OCI-LY3 (cell line): ENCODE measurements at regions not wholly inside any gene's neighbourhood (a gene's known extent, or its start where the extent isn't known, plus 50 kb on each side); places are given as distances from the start of the nearest gene placed in this dataset.

Experiments
- H2AFZ ChIP-seq: fragments of 200-600, 300-600 bp; shearing (Covaris generic); 2 replicates; pipeline ENCODE4 v1.6.0; 2014; ENCODE audit warnings: antibody characterized with exemption, low read depth, low read length
- H3K27ac ChIP-seq: fragments of 200-600, 300-600 bp; sonication (generic); 2 replicates; pipeline ENCODE4 v1.5.1; 2014; ENCODE audit warnings: mild to moderate bottlenecking, low read length, moderate library complexity, mixed read lengths
- H3K27me3 ChIP-seq: fragments of 200-600, 300-600 bp; sonication (generic); 2 replicates; pipeline ENCODE4 v1.6.1; 2014; ENCODE audit warnings: low read depth, low read length, mixed read lengths
- H3K36me3 ChIP-seq: fragments of 200-600, 300-600 bp; sonication (generic); replicated peaks from 2 replicates; pipeline ENCODE3; 2014; ENCODE audit warnings: low read depth, low read length, mixed read lengths
- H3K4me1 ChIP-seq: fragments of 300-600, 200-600 bp; sonication (generic); 2 replicates; pipeline ENCODE4 v1.6.1; 2014; ENCODE audit warnings: low read length, mixed read lengths
- H3K4me2 ChIP-seq: fragments of 200-600, 300-600 bp; sonication (generic); 2 replicates; pipeline ENCODE4 v1.6.1; 2014; ENCODE audit warnings: low read length, mixed read lengths
- H3K4me3 ChIP-seq: fragments of 300-600, 200-600 bp; sonication (generic); 2 replicates; pipeline ENCODE4 v1.5.1; 2014; ENCODE audit warnings: antibody characterized with exemption, mild to moderate bottlenecking, low read length, moderate library complexity
- H3K79me2 ChIP-seq: fragments of 300-600, 200-600 bp; shearing (Covaris generic); 2 replicates; pipeline ENCODE4 v1.6.1; 2014; ENCODE audit warnings: mild to moderate bottlenecking, low read length, mixed read lengths
- H3K9ac ChIP-seq: fragments of 300-600, 200-600 bp; shearing (Covaris generic); 2 replicates; pipeline ENCODE4 v1.6.0; 2014; ENCODE audit warnings: mild to moderate bottlenecking, low read length, moderate library complexity
- H3K9me3 ChIP-seq: fragments of 200-600, 300-600 bp; shearing (Covaris generic); 2 replicates; pipeline ENCODE4 v1.6.1; 2014; ENCODE audit warnings: low read length, mixed read lengths; ENCODE audit not compliant: insufficient read depth
- H4K20me1 ChIP-seq: fragments of 200-600, 300-600 bp; sonication (generic); 2 replicates; pipeline ENCODE4 v1.6.1; 2016; ENCODE audit warnings: low read length, mixed read lengths; ENCODE audit not compliant: insufficient read depth
- EZH2phosphoT487 ChIP-seq: fragments of 200-600 bp; shearing (Covaris generic); IDR thresholded peaks from 2 replicates; pipeline ENCODE4 v1.6.1; 2018; ENCODE audit warnings: antibody characterized with exemption, mixed run types, low read depth
- TF ChIP-seq, protein P1 (sequence below): fragments of 200-600, 300-600 bp; sonication (generic); IDR thresholded peaks from 2 replicates; pipeline ENCODE4 v1.5.1; 2014; ENCODE audit warnings: antibody characterized with exemption, low read length, low read depth

DNA sequence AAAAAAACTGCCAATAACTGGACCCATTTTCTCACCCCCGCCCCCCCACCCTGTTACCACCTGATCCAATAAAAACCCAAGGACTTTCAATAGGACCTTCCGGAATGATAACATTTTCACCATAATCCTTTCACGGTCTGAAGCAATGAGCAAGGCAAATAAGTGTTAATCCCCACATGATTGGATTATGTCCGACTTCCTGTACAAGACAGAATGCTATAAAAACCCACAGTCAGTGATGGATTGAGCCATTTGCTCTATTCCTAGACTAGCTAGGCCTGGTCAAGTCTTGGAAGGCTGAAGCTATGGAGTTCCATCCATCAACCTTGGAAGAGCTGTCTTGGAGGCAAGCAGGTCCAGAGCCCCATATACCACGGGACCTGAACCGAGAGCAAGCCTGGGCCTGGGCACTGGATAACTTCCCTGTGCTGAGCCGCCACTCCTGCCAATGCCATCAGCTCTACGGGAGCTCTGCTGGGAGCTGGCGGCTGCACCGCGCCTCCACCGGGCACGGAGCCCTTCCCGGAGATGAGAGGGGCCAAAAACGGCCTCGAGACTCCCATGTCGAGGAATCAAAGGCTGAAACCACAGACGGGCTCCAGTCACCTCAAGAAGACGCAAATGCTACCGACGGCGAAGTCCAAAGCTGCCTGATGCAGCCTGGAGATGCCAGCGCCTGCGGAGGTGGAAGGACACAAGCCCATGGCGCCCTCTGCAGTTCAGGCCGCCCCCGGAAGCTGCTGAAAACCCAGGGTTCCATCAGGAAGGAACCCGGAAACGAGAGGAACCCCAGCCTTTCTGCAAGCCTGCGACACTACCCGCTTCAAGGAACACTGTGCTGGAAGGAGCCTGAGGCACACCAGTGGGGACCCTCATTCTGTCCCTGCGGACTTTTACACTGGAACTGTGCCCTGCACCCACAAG is 69.2 kb downstream of the ANXA2R start:
- Histone ChIP-seq H3K9me3 (no peaks in the 10 kb centered on the region), H3K4me3 (no peak overlapping the region)

DNA sequence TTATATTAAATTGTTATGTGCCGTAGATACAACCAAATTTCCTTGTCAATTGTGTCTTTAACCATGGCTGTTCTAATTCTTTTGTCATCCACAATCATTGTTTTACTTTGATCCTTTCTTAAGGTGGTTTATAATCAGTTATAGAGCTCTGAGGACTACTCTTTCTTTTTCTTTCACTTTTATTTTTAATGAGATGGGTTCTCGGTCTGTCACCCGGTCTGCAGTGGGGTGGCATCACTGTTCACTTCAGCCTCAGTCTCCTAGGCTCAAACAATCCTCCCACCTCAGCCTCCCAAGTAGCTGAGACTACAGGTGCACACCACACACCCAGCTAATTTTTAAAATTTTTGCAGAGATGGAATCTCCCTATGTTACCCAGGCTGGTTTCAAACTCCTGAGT is 74.2 kb downstream of the ANXA2R start:
- Histone ChIP-seq H4K20me1 (no peaks in the 10 kb centered on the region), H3K79me2 (no peaks in the 10 kb centered on the region), H3K27ac (no peak overlapping the region), H3K27me3 (no peaks in the 10 kb centered on the region), H3K4me1 (no peaks in the 10 kb centered on the region), H3K9ac (no peak overlapping the region), H2AFZ (no peak overlapping the region), H3K4me3 (no peak overlapping the region), H3K4me2 (no peak overlapping the region), H3K9me3 (no peaks in the 10 kb centered on the region), H3K36me3 (no peaks in the 10 kb centered on the region)
- TF ChIP-seq, protein P1, sequence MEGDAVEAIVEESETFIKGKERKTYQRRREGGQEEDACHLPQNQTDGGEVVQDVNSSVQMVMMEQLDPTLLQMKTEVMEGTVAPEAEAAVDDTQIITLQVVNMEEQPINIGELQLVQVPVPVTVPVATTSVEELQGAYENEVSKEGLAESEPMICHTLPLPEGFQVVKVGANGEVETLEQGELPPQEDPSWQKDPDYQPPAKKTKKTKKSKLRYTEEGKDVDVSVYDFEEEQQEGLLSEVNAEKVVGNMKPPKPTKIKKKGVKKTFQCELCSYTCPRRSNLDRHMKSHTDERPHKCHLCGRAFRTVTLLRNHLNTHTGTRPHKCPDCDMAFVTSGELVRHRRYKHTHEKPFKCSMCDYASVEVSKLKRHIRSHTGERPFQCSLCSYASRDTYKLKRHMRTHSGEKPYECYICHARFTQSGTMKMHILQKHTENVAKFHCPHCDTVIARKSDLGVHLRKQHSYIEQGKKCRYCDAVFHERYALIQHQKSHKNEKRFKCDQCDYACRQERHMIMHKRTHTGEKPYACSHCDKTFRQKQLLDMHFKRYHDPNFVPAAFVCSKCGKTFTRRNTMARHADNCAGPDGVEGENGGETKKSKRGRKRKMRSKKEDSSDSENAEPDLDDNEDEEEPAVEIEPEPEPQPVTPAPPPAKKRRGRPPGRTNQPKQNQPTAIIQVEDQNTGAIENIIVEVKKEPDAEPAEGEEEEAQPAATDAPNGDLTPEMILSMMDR, result no peak
- no peak for TF ChIP-seq EZH2phosphoT487

More for the DNA sequence above, 69.2 kb downstream of the ANXA2R start:
- no peaks in the 10 kb centered on the region for H3K4me1 ChIP-seq
- H2AFZ ChIP-seq, result no peak overlapping the region
- no peak overlapping the region for H3K27ac ChIP-seq
- H3K27me3 ChIP-seq, result no peaks in the 10 kb centered on the region
- no peaks in the 10 kb centered on the region for H3K36me3 ChIP-seq
- no peak overlapping the region for H3K9ac ChIP-seq
- no peak overlapping the region for H3K4me2 ChIP-seq
- TF ChIP-seq, protein P1, result no peak
- no peak for TF ChIP-seq EZH2phosphoT487
- no peaks in the 10 kb centered on the region for H3K79me2 ChIP-seq
- no peaks in the 10 kb centered on the region for H4K20me1 ChIP-seq

DNA sequence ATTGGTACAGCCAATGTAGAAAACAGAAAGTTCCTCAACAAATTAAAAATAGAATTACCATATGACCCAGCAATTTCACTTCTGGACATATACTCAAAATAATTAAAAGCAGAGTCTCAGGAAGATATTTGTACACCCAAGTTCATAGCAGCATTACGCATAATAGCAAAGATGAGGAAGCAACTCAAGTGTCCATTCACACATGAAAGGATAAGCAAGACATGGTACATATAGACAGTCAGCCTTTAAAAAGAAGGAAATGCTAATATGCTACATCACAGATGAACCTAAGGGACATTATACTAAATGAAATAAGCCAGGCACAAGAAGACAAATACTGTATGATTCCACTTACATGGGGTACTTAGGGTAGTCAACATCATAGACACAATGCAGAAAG is 76.7 kb downstream of the ANXA2R start:
- H3K9me3 ChIP-seq, result no peaks in the 10 kb centered on the region
- no peaks in the 10 kb centered on the region for H3K4me1 ChIP-seq
- TF ChIP-seq, protein P1, result no peak
- TF ChIP-seq EZH2phosphoT487, result no peak

DNA sequence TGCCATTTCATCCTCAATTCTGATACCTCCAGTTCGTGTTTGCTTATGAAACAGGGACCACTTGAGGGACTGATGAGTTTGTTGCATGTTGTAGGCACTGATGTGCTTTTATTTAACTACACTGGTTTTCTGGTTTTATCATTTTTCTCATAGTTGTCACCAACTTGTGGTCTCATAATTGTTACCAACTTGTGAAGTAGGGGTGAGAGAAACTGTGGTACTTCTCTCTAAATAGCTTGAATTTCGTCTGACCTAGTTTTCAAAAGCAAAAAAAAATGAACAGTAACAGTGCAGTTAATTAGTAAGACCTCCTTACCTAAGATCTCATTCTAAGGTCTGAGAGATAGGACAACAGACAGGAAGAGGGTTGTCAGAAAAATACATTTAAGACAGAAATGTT is 78.0 kb downstream of the ANXA2R start:
- Histone ChIP-seq H3K27me3 (no peaks in the 10 kb centered on the region), H4K20me1 (no peaks in the 10 kb centered on the region), H3K4me1 (no peaks in the 10 kb centered on the region), H3K9ac (no peak overlapping the region), H3K9me3 (no peaks in the 10 kb centered on the region), H3K27ac (no peak overlapping the region), H3K4me3 (no peak overlapping the region), H3K4me2 (no peak overlapping the region), H3K36me3 (no peaks in the 10 kb centered on the region), H2AFZ (no peak overlapping the region), H3K79me2 (no peaks in the 10 kb centered on the region)
- TF ChIP-seq, protein P1, result no peak
- TF ChIP-seq EZH2phosphoT487, result no peak

More for the DNA sequence above, 76.7 kb downstream of the ANXA2R start:
- Histone ChIP-seq H3K36me3 (no peaks in the 10 kb centered on the region), H4K20me1 (no peaks in the 10 kb centered on the region), H3K9ac (no peak overlapping the region), H3K27ac (no peak overlapping the region), H3K79me2 (no peaks in the 10 kb centered on the region), H3K4me3 (no peak overlapping the region), H2AFZ (no peak overlapping the region), H3K4me2 (no peak overlapping the region), H3K27me3 (no peaks in the 10 kb centered on the region)
